RKO (cell line): ENCODE measurements at regions not wholly inside any gene's neighbourhood (a gene's known extent, or its start where the extent isn't known, plus 50 kb on each side); places are given as distances from the start of the nearest gene placed in this dataset.

Source experiments
- DNase-seq: peaks from one replicate; pipeline ENCODE4 v3.0.0-alpha.2; 2016; ENCODE audit warnings: low spot score

DNA sequence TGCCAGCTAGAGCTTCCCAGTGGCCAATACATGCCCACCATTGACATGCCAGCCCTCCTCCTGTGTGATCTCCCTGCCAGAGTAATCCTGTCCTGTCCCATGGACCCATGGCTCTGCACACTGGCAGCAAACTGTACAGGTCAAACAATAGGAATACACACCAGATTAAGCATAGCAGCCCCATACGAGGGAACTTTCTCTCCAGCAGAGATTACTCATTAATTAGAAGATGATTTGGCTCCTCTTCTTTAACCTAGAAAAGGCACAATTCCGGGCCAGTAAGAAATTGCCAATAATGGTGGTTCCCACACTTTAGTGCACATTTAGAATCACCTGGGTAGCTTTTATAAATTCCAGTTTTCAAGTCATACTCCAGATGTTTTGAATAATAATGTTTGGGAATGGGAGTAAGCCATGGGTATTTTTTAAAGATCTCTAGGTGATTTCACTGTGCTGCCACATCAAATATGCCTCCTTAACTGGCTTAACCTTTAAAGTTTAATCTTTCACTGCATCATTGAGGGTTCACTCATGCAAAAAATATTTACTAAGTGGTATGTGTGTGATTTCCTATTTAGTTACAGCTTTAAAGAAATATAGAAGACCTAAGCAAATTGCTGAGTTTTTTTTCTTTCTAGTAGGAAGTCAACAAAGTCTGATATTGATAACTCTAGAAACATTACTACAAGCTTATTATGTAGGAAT lies 277.6 kb upstream of the NWD2 start:
- no peak for DNase-seq

- DNase-seq: no peak
Observed at GRCh38 chr4:36979533-36979932, 265.0 kb upstream of the NWD2 start.

GRCh38 chr4:36990128-36990872 lies 254.2 kb upstream of the NWD2 start:
- DNase-seq: no peak

- peak; percentile 39 for DNase-seq
Observed at GRCh38 chr4:36997727-36998126, 246.8 kb upstream of the NWD2 start.

DNA sequence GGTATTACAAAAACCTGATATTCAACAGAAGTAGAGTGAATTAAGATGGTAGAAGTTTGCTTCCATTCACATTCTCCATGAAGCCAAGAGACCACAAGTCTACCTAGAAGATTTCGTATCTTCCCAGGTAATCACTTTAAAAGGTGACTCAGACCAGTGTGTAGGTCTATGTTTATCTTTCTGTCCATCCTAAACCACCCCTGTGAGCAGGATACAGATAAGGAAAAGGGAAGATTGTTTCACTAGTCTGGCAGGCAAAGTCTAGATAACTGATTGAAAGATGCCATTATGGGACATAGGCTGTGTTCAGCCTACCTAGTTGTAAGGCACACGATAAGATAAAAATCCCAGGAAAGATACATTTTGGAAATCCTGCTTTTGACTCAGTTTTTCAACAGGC lies 244.3 kb upstream of the NWD2 start:
- DNase-seq: no peak

GRCh38 chr4:37001688-37002436 lies 242.7 kb upstream of the NWD2 start:
- DNase-seq: no peak

DNA sequence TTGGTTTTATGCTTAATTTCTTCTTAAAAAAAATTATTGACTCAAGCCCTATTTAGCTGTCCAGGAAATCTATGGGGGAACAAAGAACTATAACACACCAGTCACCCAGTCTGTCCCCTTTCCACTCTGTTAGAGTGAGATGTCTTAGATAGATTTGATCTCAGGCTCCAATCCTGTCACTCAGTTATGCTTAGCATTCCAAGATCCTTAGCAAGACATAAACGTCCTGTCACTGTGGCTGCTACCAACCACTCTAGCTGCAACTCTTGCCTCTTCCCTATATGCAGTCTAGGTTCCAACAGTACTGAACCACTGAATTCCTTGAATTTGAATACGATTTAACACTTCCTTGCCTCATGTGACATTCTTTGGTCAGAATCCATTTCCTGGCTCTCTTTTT lies 241.9 kb upstream of the NWD2 start:
- no peak for DNase-seq

DNA sequence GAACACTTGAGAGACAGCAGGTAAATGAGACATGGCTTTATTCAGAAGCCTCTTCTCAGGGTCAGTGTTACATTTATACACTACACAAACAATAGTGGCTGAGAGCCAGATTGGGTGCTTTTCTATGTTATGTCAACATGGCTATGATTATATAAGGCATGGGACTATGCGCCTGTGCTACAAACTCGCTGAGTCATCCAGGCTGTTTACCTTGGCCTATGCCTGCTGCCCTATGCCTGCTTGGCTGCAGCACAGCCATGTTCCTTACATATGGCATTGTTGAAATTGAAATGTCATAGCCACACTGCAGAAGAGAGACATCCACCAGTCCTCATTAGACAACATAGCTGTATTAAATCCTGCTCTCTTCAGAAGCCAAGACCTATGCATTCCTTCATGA lies 236.3 kb upstream of the NWD2 start:
- DNase-seq: no peak

GRCh38 chr4:37014584-37014983 lies 230.0 kb upstream of the NWD2 start:
- no peak for DNase-seq

DNA sequence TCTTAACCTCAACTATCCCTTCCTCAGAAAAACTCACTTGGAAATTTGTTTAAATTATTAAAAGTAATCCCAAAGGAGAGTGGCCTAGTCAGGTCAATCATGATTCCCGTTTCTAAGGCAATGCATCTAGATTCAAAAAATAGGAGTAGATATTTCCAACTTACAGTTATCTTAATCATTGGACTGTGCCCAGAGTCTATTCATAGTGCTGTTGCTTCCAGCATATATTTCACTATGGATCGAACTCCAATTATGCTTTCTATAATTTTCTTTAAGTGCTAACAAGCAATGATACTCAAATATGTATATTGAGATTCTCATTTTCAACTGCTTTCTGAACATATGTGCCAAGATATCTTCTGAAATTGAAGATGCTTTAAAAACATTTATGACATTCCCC lies 229.2 kb upstream of the NWD2 start:
- DNase-seq: no peak

DNA sequence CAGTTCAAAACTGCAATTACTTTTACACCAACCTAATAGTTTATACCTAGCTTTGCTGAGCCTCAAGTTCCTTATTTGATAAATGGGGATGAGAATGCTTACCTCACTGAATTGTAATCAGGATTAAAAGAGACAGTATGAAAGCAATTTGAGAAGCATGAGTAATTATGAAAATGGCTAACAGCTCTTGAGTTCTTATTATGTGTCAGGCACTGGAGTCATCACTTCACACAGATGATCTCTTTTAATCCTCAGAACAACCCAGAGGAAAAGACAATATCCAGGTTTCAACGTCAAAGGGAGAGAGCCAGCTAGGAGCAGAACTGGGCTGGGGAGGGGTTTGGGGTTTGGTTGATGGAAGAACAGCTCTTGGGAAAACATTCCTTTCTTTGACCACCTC lies 221.0 kb upstream of the NWD2 start:
- DNase-seq: no peak

DNA sequence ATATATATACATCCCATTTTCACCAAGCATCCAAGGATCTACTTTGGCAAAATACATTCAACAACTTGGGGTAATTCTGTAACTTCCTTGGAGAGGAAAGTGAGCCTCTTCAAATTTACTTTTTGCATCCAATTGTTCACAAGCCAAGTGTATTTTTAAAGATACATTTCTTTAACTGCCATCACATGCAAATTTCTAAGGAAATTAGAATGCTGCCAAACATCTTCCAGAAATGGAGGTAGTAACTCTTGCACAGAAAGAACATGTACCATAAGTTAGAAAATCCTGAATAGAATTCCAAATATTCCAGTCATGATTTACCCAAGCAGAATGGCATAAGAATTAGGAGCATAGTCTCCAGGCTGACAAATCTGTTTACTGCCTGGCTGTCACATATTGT lies 220.5 kb upstream of the NWD2 start:
- DNase-seq: no peak

- no peak for DNase-seq
Observed at GRCh38 chr4:37040816-37041215, 203.7 kb upstream of the NWD2 start.

- no peak for DNase-seq
Observed at GRCh38 chr4:37043342-37043741, 201.2 kb upstream of the NWD2 start.

DNA sequence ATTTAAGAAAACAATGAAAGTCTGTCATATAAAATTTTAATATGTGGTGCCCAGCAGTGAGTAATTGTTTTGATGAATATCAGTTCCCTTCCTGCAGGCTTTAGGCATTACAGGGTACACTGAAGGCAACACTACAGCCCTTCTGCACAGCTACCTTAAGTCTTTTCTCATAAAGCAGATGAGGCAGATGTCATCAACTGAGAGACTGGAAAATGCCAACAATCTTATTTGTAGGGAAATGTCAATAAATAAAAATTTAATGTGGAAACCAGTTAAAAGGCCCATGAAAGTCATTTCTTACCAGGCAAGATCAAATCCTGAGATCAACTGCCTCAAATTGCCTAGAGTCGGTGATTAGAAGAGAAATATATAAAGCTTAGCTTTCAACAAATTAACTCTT lies 193.4 kb upstream of the NWD2 start:
- DNase-seq: no peak

- DNase-seq: no peak
Observed at GRCh38 chr4:37051866-37052265, 192.7 kb upstream of the NWD2 start.

GRCh38 chr4:37054531-37055077 lies 189.9 kb upstream of the NWD2 start:
- DNase-seq: no peak

DNA sequence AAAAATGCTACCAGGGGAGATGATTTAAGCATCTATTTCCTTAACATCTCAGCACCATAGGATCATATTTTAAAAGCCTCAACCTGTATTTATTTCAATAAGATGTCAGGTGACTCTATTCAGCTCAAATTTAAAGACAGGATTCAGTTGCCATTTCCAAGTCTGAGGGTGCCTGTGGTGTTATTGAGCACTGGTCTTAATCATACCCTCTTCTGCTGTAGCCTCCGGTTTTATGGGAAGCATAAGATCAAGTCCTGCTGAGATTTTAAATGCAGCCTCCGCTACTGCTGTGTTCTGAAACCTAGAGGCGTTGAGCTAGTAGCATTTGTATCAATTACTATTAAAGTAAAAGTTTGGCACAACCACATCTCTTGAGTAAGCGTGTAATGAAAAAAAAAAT lies 185.7 kb upstream of the NWD2 start:
- DNase-seq: no peak

DNA sequence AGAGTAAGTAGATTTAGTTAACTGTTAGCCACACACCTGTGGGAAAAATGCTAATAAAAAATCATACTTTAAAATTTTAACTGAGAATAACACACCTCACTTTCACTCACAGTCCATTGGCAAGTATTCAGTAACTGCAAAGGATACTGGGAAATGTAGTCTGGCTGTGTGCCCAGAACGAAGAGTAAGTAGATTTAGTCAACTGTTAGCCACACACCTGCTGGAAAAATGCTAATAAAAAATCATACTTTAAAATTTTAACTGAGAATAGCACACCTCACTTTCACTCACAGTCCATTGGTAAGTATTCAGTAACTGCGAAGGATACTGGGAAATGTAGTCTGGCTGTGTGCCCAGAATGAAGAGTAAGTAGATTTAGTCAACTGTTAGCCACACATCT lies 178.4 kb upstream of the NWD2 start:
- DNase-seq: no peak

- DNase-seq: no peak
Observed at GRCh38 chr4:37068580-37068979, 176.0 kb upstream of the NWD2 start.

DNA sequence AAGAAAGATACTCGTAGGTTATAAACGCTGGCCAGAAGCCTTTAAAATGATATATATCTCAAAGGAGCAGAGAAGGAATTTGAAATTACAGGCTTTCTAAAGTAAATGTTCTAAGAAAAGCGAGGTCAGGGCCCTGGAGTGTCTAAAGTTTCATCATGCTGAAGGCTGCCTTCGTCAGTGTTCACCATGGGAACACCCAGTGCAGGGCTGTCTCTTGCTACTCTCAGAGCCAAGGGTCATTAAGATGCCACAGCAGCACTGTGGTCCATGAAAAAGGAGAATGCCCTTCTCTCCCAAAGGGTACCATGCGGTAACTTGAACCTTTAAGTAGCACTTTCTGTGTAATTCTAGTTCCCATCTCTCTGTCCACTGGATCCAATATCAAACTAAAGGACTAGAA lies 174.5 kb upstream of the NWD2 start:
- DNase-seq: no peak

- no peak for DNase-seq
Observed at GRCh38 chr4:37071576-37071975, 173.0 kb upstream of the NWD2 start.
